NCI-H146 (cell line): ENCODE measurements at regions not wholly inside any gene's neighbourhood (a gene's known extent, or its start where the extent isn't known, plus 50 kb on each side); places are given as distances from the start of the nearest gene placed in this dataset.

Experiments used
- DNase-seq: peaks from one replicate; lab custom pipeline; 2025; lab: John Stamatoyannopoulos, UW

DNA sequence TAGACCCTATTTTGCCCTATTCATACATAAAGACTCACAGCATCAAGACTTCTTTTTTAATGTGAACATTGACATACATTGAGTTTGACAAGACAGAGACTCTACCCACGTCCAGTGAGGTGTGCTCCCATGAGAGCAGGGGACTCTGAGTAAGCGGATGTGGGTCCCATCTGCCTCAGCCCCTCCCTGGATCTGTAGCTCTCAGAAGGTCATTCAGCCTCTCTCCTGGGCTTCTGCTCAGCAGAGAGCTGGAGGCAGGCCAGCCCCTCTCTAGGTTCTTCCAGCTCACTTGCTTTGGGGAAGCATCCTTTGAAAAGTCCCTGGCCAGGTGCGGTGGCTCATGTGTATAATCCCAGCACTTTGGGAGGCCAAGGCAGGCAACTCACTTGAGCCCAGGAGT lies 146.9 kb upstream of the ZMIZ1 start:
- DNase-seq: no peak

DNA sequence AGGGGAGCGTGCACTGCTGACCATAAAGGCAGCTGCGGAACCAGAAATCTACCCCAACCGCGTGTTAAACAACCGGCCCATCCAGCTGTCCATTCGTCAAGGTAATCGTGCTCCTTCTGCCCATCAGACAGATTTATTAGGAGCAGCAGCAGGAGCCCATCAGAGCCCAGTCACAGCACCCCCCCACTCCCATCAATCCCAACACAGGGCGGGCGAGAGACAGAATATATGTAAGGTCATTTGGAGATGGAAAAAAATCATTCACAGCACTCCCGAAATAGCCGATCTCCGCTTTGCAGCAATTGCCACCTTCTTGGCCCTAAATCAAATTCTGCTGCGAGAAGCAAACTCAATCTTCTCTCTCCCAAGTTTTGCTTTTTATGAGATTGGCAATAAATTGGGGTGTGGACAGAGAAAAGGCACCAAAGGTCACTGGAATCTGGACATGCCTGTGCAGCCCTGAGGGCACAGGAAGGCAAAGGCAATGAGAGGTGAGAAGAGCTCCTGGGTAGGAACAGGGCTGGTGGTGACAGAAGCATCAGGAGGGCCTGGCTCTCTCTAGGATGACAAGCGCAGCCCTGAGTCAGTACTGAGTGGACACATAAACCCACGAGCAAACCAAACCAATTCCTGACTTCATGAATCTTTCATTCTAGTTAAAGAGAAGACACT lies 145.0 kb upstream of the ZMIZ1 start:
- DNase-seq: peak; percentile 54

DNA sequence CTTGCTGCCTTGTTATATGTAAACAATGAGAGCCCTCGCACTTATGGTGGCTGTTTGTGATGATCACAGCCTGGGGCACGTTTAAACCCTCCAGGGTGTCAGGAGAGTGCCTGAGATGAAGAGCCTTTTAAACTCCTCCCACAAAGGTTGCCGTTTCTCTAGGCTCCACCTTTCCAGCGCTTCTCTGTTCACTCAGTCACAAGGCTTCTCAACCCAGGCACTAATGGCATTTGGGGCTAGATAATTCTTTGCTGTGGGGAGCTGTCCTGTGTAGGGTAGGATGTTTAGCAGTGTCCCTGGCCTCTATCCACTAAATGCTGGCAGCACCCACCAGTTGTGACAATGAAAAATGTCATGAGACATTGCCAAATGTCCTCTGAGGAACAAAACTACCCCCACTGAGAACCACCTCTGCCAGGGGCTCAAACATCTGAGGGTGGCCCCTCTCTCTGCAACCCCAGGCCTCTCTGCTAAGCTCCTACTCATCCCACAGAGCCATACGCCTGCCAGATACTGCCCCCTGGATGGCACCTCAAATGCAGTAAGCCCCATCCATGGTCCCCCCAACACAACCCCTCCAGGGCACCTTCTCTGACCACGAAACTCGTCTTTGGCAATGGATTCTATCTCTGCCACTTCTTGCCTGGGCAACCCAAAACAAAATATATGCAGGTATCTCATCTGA lies 144.3 kb upstream of the ZMIZ1 start:
- peak; percentile 54 for DNase-seq

DNA sequence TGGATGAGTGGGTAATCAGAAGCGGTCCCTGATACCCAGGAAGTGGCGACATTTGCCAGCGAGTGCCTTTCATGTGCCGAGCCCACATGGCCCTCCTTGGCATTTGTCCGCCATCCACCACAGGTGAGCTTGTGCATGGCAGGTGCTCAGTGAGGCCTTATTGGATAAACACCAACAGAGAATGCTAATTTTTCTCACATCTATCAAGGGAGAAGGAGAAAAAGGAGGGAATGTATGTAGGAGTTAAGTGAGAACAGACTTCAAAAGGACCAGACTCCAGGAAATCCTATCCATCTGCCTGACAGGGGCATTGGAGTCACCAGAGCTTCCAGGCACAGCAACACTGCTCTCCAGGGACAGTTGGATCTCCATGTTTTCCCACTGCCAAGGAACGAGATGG lies 143.5 kb upstream of the ZMIZ1 start:
- no peak for DNase-seq

DNA sequence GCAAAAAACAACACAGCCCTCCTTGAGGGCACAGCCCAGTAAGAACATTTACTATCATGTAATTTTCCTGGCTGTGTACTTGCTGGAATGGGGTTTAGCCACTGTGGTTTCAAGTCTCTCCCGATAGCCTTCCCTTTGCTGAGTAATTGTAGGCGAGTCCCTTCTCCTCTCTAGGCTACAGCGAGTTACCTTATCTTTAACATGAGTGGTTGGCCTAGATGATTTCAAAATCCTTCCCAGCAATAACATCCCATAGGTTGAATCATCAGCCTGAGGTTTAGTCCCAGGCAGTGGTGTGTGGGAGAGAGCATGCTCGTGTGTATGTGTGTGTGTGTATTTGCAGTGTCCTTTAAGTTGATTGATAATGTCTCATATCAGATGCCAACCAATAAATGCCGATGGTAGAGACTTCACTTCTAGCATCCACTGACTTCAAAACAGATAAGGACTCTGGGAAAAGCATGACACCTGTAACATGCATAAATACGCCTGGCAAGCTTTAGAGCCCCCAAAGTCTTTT lies 142.9 kb upstream of the ZMIZ1 start:
- DNase-seq: no peak

DNA sequence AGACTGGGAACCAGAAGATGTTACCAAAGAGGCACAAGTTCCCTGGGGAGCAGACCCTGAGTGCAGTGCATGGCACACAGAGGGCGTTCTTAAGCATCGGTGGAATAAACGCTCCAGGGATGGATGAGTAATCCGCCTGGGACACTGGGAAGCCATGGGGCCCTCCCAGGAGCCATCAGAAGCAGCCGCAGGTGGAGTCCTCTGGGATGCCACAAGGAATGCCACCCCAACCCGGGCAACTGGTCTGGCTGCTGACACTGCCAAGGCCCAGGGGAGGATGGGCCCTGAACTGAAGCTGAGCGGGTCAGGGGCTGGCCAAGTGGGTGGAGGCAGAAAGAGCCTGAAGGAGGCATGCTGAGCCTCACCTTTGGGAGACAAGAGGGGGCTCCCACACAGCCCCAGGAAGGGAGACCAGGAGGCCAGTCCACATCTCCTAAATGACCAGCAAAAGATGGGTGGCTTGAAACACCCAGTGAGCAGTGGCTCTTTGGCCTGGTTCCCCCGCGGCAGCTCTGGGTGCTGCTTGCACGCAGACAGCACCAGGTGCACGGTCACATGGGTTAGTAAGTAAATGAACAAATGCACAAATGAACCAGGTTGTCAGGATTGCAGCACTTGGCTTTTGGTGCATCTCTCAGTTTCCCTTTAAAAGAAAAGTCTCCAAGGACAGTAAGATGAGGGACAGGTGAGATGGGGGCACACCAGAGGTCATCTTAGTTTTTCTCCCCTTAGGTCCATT lies 141.3 kb upstream of the ZMIZ1 start:
- peak; percentile 23 for DNase-seq

DNA sequence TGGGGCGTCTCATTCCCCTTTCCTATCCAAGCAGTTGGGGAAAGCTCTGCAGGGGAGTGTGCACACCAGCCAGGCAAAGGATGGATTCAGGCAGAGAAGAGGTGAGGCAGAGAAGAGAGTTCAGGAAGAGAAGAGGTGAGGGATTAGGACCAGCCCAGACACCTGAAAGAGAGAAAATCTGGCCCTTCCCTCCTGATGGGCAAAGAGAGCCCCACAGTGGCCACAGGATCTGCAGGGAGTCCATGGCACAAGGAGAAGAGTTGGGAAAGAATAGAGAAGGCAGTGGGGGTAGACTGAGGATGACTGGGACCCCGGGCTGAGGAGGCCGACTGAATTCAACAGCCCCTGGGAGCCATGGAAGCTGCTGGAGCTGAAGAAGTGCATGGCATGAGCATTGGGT lies 140.4 kb upstream of the ZMIZ1 start:
- DNase-seq: no peak

DNA sequence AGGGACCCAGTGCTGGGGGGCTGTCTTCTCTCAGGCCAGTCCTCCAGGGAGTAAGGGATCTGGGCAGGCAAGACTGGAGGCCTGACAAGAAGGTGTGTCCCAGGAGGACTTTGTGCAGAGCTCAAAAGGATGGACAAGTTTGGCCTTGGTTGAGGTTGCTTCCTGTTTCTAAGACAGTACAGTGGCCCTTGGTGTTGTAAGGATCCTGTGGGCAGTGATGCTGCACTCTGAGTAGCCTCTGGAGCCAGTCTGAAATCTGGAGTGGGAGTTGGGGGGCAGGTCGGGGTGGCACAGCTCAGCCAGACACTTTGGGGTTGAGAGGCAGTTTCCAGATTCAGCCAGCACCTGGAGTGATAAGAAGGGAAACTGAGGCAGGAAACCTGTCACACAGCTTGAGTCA lies 139.2 kb upstream of the ZMIZ1 start:
- no peak for DNase-seq

DNA sequence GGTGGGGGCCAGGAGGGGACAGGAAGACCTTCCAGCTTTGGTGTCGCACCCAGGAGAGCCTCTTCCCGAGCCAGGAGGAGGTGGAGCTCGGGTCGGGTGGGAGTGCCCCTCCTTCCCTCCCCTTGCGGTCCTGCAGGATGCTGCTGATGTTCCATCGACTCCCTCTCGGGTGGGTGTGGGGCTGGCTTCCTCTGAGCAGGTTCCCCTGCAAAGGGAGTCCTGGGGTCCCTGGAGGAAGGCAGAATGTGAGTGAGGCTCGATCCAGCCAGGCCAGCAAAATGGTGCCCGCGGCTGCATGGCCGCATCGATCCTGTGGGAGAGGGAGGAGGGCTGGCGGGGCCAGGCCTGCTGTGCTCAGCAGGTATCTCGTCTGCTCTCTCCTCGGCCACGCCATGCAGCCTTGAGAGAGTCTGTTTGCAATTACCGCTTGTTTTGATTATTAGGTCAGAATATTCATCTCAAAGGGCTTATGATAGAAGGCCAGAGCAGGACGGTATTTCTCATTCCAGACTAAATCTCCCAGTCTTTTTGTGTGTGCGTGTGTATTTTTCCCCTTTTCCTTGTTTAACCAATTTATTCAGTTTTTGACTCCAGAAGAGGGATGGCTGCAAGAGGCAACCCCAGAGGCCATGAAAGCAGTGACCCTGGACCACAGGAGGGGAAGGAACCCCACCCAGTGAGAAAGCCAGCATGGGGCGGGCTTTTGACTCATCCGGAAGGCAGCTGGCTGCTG lies 137.3 kb upstream of the ZMIZ1 start:
- peak; percentile 94 for DNase-seq

DNA sequence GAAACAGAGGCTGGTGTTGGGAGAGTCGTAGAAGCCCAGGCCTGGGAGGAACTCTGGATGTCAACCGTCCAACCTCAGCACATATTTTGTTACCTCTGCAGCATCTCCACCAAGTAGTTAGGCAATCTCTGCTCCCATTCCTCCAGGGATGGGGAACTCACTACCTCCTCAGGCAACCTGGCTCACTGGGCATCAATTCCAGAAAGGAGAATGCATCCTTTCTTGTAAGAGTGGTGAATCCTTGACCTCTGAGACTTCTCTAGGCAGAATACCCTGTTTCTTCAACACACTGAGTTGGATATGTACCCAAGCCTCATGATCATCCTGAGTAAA lies 136.7 kb upstream of the ZMIZ1 start:
- DNase-seq: no peak

DNA sequence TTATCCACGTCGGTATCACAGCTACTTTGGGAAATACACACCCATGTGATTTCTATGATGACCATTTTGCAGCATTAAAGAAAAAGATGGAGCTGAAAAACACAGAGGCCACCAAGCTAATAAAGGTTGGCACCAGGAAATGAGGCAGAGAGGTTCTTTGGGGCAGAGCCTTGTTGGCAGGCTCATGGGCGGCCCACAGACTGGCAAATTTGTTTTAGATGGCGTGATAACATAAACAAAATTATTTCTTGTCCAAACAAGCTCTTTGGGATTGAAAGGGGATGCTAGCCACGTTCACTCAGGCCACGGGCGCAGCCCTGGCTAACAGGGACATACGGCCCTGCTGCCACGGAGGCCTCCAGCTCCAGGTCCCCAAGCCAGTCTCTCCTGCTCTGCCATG lies 135.9 kb upstream of the ZMIZ1 start:
- DNase-seq: no peak

DNA sequence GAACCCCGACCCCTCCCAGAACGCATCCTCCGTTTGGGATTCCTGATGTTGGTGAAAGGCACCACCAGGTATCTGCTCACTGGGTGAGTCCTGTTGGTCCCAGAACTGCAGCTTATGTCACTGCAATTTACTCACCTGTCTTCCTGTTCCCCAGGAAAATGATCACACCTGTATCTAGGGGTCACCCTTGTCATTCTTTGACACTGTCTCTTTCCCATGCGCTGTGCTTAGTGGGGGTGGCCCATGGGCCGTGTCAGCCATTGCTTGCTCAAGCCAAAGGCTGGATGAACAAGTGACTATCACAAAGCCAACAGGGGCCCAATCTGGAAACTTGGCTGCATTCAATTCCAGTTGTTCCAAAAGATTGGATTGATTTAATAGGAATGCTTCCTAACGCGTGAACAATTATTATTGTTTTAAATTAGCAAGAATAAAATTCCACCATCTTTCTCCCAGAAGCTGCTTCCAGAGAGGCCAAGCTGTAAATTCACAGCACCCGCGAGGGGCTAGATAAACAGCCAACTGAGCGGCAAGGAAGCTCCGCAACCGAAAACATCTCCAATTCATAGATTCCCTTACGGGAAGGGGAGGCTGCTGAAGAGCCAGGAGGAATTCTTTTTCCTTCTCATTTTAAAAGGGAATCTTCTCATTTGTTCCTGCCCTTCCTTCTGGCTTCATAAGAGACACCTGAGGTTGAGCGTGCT lies 134.8 kb upstream of the ZMIZ1 start:
- DNase-seq: no peak

DNA sequence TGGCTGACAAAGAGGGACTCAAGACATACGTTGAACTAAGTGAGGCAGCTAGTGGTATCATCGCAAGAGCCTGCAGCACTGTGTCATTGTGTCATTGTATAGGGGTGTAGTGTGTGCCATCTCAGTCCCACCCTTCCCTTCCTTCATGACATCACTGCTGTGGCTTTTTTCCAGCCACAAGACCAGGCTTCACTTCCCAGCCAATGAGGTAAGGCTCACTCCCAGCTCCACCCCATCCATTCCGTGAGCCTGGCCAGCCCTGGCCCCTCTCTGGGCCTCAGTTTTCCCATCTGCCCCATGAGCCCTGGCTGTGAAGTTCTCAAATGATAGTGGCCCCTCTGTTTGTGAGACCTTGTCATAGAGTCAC lies 134.3 kb upstream of the ZMIZ1 start:
- no peak for DNase-seq

DNA sequence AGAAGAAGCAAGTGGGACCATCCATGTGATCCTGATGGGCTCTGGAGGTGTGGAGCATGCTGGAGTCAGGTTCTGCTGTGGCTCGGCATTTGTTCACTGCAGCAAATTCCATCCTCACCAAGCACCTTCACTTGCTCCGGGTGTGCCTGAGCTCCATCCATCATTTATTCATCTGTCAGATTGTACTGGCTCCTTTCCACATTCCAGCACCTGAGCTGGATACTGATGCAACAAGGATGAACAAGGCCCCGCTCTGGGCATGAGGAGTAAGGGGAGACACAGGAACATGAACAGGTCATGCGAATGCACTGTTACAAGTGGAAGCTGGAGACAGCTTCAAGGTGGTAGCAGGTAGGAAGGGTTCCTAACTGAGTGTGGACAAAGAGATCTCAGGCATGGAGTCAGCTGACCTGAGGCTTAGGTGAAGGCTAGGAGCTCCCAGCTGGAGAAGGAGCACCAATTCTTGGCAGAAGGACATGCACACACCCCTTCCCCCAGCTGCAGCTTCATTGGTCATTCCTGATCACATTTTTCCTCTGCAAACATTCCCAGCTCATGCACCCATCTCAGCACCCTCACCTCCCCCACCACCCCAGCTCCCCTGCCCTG lies 133.7 kb upstream of the ZMIZ1 start:
- no peak for DNase-seq

DNA sequence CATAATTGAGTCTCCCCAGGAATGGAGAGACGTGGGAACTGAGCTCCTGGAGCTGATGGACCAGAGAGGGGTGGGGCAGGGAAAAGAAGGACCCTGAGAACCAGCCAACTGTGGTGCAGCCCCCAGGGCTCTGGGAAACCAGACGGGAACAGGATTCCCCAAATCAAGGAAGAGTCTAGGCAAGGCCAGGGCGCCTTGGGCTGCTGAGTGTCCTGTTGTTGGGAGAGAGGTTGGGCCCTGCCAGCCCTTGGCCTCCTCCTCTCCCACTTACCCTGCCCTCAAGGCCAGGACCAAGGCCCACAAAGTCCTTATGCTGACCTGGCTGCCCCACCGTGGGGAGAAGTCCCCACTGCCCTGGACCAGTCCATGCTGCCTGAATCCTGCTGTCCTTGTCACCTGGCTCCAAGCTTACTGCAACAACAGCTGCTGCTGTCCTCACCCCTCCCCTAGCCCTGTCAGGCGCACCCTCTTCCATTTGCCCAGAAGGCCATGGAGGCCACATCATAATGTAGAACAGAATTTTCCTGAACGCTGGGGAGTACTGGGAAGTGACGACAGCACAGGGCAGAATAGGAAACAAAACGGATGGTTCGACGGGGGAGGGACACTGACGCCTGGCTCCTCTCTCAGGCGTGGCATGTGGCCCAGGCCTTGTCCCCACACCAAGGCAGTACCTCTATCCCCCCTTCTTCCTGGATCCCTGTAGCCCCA lies 132.9 kb upstream of the ZMIZ1 start:
- no peak for DNase-seq

DNA sequence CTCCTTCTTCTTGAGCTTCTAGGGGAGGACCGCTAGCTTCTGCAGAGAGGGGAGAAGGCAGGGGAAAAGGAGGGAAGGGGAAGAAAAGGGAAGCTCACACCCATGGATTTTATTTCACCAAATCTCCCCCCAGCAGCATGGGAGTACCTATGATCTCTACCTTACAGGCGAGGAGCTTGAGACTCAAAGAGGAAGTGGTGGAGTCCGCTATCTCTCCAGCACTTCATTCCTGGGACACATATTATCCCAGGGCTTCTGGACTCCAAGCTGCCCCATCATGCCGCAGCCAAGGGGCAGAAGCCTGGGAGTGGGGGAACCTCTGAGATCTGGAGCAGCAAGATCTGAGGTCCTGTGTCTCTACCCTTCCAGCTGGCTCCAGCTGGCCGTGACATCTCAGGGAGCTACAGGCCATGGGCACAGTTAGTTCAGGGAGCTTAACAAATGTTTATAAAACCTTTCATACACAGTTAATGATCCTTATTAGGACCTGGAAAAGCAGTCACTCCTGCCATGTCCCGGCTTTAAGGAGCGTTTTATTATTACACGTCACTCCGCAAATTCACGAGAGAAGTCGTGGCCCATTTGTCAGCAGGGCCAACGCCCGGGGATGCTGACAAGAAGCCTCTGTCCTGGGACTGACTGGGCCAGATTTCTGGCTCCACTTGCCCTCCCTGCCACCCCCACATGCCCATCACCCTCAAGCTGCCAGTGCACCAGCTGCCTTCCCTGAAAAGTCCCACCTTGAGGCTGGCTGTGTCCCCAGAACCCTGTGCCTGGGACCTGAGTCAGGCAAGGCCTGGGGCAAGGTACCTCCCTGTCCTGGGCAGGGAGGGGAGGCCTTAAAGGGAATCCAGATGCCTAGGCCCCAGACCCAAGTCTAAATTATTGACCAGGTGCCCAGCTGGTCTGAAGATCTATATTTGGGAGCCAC lies 132.1 kb upstream of the ZMIZ1 start:
- no peak for DNase-seq

DNA sequence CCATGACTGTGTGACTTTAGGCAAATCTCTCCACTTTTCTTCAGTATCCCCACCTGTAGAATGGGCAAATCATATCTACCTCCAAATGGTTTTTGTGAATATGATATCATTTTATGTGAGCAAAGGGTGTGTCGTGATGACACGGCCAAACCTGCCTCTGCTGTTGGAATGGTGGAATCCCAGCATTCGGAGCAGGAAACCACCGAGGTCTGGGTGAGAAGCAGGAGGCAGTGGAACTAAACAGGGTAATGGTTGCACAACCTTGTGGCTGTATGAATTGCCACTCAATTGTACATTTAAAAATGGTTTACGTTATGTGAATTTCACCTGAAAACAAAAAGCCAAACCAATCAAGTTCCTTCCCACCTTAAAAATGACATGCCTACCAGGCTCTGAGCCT lies 131.4 kb upstream of the ZMIZ1 start:
- DNase-seq: no peak

DNA sequence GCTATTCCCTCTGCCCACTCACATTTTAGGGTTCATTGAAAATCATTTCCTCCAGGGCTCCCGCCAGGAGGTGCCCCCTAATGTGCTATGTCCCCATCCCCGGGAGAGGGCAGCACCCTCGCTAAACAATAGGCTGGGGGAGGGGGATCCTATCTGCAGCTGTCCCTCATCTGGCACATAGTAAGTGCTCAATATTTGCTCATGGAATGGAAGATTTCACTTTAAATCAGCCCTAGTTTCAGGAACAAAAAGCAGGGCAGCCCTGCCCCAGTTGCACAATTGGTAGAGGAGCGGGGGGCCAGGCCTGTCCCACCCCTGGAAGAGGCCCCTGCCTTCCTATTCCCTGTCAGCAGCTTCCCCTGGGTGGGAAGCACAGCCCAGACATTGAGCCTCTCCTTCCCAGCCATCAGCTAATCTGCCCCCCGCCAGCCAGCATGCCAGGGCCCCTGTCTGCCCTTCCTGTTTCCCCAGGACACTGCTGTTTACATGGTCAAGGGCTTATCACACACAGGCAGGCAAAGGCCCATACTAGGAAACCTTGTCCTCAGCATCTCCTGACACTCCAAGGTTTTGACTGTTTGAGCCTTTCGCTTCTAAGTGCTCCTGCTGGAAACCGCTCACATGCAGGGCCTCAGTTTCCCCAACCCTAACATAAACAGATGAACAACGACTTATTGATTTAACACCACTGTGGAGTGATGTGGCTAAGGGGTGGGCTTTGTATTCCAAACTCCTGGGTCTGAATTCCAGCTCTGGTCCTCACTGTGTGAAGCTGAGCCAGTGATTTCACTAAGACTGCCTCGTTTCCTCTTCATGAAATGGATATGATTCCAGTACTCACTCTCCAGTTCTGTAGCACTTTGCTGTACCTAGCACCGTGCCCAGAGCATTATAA lies 130.7 kb upstream of the ZMIZ1 start:
- DNase-seq: no peak
